HL-60 (cell line): ENCODE measurements at regions not wholly inside any gene's neighbourhood (a gene's known extent, or its start where the extent isn't known, plus 50 kb on each side); places are given as distances from the start of the nearest gene placed in this dataset.
"Not testable (repeated sequence)": the region's sequence is repeated elsewhere in the genome, so short reads cannot be mapped to it uniquely, and the experiment has no call there.

Source experiments
- DNase-seq, 2 experiments: peaks; one replicate each; pipeline ENCODE4 v3.0.0-alpha.2; 2010 to 2020; ENCODE audit warnings: low read depth in 1 of 2, low spot score in 1 of 2
- H3K27ac ChIP-seq: fragments of 250-450 bp; sonication (Bioruptor Pico); replicated peaks from 2 replicates; pipeline ENCODE4 v1.5.1; 2020; ENCODE audit warnings: mild to moderate bottlenecking, moderate library complexity
- H3K27me3 ChIP-seq: fragments of 250-450 bp; sonication (Bioruptor Pico); 2 replicates; pipeline ENCODE4 v1.5.1; 2021; ENCODE audit warnings: mild to moderate bottlenecking, moderate library complexity; ENCODE audit not compliant: insufficient read depth, poor library complexity, severe bottlenecking
- H3K4me3 ChIP-seq: replicated peaks from 2 replicates; pipeline ENCODE4 v1.5.1; 2011; ENCODE audit warnings: mild to moderate bottlenecking, control low read depth, low read length; ENCODE audit not compliant: insufficient read depth
- CTCF ChIP-seq: IDR thresholded peaks from one replicate; pipeline ENCODE4 v1.5.1; 2011; ENCODE audit warnings: low read length, control low read depth, inconsistent platforms; ENCODE audit not compliant: insufficient read depth
- GABPA ChIP-seq: IDR thresholded peaks from 2 replicates; pipeline ENCODE4 v1.6.1; 2012; ENCODE audit warnings: low read depth
- POLR2AphosphoS5 ChIP-seq: IDR thresholded peaks from 2 replicates; pipeline ENCODE4 v1.6.1; 2012; ENCODE audit warnings: low read depth
- SPI1 ChIP-seq: IDR thresholded peaks from 2 replicates; pipeline ENCODE4 v1.6.1; 2012; ENCODE audit warnings: low read depth, mild to moderate bottlenecking, borderline replicate concordance
- TF ChIP-seq, protein P1 (sequence below): IDR thresholded peaks from 2 replicates; pipeline ENCODE4 v1.6.1; 2012; ENCODE audit warnings: low read depth; ENCODE audit not compliant: insufficient replicate concordance

GRCh38 chrX:39275500-39276068 is 474.3 kb downstream of the MID1IP1 start:
- Histone ChIP-seq H3K4me3 (no peak overlapping the region), H3K27ac (no peak overlapping the region), H3K27me3 (no peaks in the 10 kb centered on the region)
- no peak for DNase-seq
- TF ChIP-seq POLR2AphosphoS5, result no peak

- H3K4me3 ChIP-seq, DNase-seq, H3K27ac ChIP-seq, H3K27me3 ChIP-seq: not testable (repeated sequence)
Observed at GRCh38 chrX:39277685-39278390, 476.6 kb downstream of the MID1IP1 start.

DNA sequence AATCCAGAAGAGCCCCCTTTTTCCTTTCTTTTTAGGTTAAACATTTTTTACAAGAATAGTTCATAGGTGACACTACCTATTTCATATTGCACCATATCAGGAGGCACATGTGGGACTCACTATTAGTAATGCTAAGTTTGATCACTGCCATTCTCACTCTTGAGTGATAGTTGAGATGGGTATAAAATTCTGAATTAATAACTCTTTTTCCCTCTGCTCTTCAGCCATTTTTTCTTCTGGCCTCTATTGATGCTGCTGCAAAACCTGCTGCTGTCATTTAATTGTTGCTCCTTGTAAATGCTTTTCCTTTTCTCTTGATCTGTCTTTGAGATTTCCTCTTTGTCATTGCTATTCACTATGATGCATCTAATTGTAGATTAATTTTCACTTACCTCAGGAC is 482.0 kb downstream of the MID1IP1 start:
- no peak overlapping the region for H3K27ac ChIP-seq
- no peaks in the 10 kb centered on the region for H3K27me3 ChIP-seq
- no peak for TF ChIP-seq POLR2AphosphoS5
- TF ChIP-seq, protein P1, sequence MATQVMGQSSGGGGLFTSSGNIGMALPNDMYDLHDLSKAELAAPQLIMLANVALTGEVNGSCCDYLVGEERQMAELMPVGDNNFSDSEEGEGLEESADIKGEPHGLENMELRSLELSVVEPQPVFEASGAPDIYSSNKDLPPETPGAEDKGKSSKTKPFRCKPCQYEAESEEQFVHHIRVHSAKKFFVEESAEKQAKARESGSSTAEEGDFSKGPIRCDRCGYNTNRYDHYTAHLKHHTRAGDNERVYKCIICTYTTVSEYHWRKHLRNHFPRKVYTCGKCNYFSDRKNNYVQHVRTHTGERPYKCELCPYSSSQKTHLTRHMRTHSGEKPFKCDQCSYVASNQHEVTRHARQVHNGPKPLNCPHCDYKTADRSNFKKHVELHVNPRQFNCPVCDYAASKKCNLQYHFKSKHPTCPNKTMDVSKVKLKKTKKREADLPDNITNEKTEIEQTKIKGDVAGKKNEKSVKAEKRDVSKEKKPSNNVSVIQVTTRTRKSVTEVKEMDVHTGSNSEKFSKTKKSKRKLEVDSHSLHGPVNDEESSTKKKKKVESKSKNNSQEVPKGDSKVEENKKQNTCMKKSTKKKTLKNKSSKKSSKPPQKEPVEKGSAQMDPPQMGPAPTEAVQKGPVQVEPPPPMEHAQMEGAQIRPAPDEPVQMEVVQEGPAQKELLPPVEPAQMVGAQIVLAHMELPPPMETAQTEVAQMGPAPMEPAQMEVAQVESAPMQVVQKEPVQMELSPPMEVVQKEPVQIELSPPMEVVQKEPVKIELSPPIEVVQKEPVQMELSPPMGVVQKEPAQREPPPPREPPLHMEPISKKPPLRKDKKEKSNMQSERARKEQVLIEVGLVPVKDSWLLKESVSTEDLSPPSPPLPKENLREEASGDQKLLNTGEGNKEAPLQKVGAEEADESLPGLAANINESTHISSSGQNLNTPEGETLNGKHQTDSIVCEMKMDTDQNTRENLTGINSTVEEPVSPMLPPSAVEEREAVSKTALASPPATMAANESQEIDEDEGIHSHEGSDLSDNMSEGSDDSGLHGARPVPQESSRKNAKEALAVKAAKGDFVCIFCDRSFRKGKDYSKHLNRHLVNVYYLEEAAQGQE, result no peak
- no peak for TF ChIP-seq SPI1
- no peak for TF ChIP-seq CTCF
- TF ChIP-seq GABPA, result no peak
- no peak overlapping the region for H3K4me3 ChIP-seq
- no peak for DNase-seq

DNA sequence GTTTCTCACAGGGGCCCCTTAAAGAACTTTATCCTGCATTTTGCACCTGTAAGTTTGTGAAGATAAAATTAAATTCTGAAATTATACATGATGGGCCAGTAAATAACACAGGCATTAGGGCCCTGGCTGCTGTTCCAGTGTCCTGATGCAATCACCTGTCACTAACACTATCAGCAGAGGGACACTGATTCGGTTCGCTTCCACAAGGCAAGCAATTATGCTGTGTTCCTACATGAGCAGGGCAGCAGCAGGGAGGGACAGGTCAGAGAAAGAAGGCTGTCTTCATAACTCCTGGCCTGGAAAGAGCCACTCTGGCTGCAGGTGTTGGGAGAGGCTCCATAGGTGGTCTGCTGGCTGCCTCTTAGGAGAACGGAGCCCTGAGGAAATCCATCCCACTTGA is 487.3 kb downstream of the MID1IP1 start:
- H3K27ac ChIP-seq, result no peak overlapping the region
- DNase-seq, result no peak
- H3K27me3 ChIP-seq, result no peaks in the 10 kb centered on the region
- TF ChIP-seq POLR2AphosphoS5 (no peak), CTCF (no peak), SPI1 (no peak), GABPA (no peak)
- TF ChIP-seq, protein P1, result no peak
- H3K4me3 ChIP-seq, result no peak overlapping the region

- H3K27ac ChIP-seq, result no peak overlapping the region
Observed at GRCh38 chrX:39289827-39290226, 488.6 kb downstream of the MID1IP1 start.

More at GRCh38 chrX:39289827-39290226, 488.6 kb downstream of the MID1IP1 start:
- DNase-seq, result no peak
- no peak for TF ChIP-seq POLR2AphosphoS5
- no peak for TF ChIP-seq CTCF
- TF ChIP-seq SPI1, result no peak
- Histone ChIP-seq H3K4me3 (no peak overlapping the region), H3K27me3 (no peaks in the 10 kb centered on the region)
